ENCODE measurements at regions not wholly inside any gene's neighbourhood (a gene's known extent, or its start where the extent isn't known, plus 50 kb on each side); places are given as distances from the start of the nearest gene placed in this dataset.

GRCh38 chr5:158561562-158562190, 538.0 kb downstream of the EBF1 start:
- no peak for DNase-seq (ENCODE audit: low read depth in 1 of 2, low spot score in 1 of 2)
- TF ChIP-seq, protein P1, sequence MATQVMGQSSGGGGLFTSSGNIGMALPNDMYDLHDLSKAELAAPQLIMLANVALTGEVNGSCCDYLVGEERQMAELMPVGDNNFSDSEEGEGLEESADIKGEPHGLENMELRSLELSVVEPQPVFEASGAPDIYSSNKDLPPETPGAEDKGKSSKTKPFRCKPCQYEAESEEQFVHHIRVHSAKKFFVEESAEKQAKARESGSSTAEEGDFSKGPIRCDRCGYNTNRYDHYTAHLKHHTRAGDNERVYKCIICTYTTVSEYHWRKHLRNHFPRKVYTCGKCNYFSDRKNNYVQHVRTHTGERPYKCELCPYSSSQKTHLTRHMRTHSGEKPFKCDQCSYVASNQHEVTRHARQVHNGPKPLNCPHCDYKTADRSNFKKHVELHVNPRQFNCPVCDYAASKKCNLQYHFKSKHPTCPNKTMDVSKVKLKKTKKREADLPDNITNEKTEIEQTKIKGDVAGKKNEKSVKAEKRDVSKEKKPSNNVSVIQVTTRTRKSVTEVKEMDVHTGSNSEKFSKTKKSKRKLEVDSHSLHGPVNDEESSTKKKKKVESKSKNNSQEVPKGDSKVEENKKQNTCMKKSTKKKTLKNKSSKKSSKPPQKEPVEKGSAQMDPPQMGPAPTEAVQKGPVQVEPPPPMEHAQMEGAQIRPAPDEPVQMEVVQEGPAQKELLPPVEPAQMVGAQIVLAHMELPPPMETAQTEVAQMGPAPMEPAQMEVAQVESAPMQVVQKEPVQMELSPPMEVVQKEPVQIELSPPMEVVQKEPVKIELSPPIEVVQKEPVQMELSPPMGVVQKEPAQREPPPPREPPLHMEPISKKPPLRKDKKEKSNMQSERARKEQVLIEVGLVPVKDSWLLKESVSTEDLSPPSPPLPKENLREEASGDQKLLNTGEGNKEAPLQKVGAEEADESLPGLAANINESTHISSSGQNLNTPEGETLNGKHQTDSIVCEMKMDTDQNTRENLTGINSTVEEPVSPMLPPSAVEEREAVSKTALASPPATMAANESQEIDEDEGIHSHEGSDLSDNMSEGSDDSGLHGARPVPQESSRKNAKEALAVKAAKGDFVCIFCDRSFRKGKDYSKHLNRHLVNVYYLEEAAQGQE (IDR thresholded peaks at IDR 0.05; ENCODE audit: insufficient replicate concordance, low read depth): no peak
- TF ChIP-seq GABPA (IDR thresholded peaks at IDR 0.05; ENCODE audit: low read depth) (no peak), SPI1 (IDR thresholded peaks at IDR 0.05; ENCODE audit: borderline replicate concordance, low read depth) (no peak), POLR2AphosphoS5 (IDR thresholded peaks at IDR 0.05; ENCODE audit: low read depth) (no peak), CTCF (IDR thresholded peaks at IDR 0.05; ENCODE audit: insufficient read depth, low read length) (no peak)
- no peak overlapping the region for H3K27ac ChIP-seq (replicated peaks)
- H3K27me3 ChIP-seq (ENCODE audit: insufficient read depth, poor library complexity, severe bottlenecking): no peaks in the 10 kb centered on the region
- H3K4me3 ChIP-seq (replicated peaks; ENCODE audit: insufficient read depth, low read length): no peak overlapping the region

GRCh38 chr5:158560170-158560569, 539.5 kb downstream of the EBF1 start:
- H3K4me3 ChIP-seq (replicated peaks; ENCODE audit: insufficient read depth, low read length): no peak overlapping the region
- DNase-seq (ENCODE audit: low read depth in 1 of 2, low spot score in 1 of 2): no peak

DNA sequence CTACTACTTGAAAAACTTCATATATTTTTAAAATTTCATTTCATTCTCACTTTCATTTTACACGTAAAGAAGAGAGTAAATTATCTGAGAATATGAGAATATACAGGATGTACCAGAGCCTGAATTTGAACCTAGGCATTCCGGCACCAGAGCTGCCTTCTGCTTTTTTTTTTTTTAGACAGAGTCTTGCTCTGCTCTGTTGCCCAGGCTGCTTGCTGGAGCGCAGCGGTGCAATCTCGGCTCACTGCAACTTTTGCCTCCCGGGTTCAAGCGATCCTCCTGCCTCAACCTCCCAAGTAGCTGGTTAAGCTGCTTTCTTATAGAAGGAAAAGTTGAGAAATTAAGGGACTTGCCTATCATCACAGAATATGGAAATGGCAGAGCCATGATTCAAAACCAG, 540.1 kb downstream of the EBF1 start:
- TF ChIP-seq, protein P1 (IDR thresholded peaks at IDR 0.05; ENCODE audit: insufficient replicate concordance, low read depth): no peak
- TF ChIP-seq CTCF (IDR thresholded peaks at IDR 0.05; ENCODE audit: insufficient read depth, low read length) (no peak), POLR2AphosphoS5 (IDR thresholded peaks at IDR 0.05; ENCODE audit: low read depth) (no peak), SPI1 (IDR thresholded peaks at IDR 0.05; ENCODE audit: borderline replicate concordance, low read depth) (no peak), GABPA (IDR thresholded peaks at IDR 0.05; ENCODE audit: low read depth) (no peak)
- no peak for DNase-seq (ENCODE audit: low read depth in 1 of 2, low spot score in 1 of 2)
- Histone ChIP-seq H3K27ac (replicated peaks) (no peak overlapping the region), H3K4me3 (replicated peaks; ENCODE audit: insufficient read depth, low read length) (no peak overlapping the region), H3K27me3 (ENCODE audit: insufficient read depth, poor library complexity, severe bottlenecking) (no peaks in the 10 kb centered on the region)

More at GRCh38 chr5:158560170-158560569, 539.5 kb downstream of the EBF1 start:
- TF ChIP-seq CTCF (IDR thresholded peaks at IDR 0.05; ENCODE audit: insufficient read depth, low read length): no peak
- H3K27ac ChIP-seq (replicated peaks): no peak overlapping the region
- H3K27me3 ChIP-seq (ENCODE audit: insufficient read depth, poor library complexity, severe bottlenecking): no peaks in the 10 kb centered on the region

DNA sequence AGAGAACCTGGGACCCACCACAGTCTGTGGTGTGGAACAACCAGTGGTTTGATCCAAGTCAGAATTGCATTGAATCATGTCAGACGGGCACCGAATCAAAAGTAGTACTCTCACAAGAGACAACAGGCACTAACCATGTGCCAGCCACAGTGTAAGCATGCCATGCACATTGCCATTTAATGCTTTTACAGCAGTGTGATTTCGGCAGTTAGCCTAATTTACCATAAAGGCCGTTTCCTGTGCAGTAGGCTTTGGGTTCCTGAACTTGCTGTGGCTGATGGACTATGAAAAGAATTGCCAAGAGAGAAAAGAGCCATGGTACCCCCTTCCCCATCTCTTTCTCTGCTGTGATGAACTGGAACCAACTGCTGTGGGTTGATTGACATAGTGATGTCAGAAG, 540.6 kb downstream of the EBF1 start:
- no peak for DNase-seq (ENCODE audit: low read depth in 1 of 2, low spot score in 1 of 2)
- no peaks in the 10 kb centered on the region for H3K27me3 ChIP-seq (ENCODE audit: insufficient read depth, poor library complexity, severe bottlenecking)
- no peak for TF ChIP-seq GABPA (IDR thresholded peaks at IDR 0.05; ENCODE audit: low read depth)
- no peak overlapping the region for H3K27ac ChIP-seq (replicated peaks)
- no peak overlapping the region for H3K4me3 ChIP-seq (replicated peaks; ENCODE audit: insufficient read depth, low read length)

Measured in HL-60 (cell line).